Common myeloid progenitor, CD34-positive (primary cell): ENCODE measurements at regions not wholly inside any gene's neighbourhood (a gene's known extent, or its start where the extent isn't known, plus 50 kb on each side); places are given as distances from the start of the nearest gene placed in this dataset.
A peak's percentile ranks its signal among the peaks of the same experiment; 100 is the strongest.

Experiments used
- CTCF ChIA-PET: fragments of 350-600 bp; sonication (Branson Sonifier 250); formaldehyde crosslinking; loops from one replicate; lab custom pipeline; 2021; ENCODE audit warnings: antibody characterized with exemption; lab: Charles Lee
- POLR2A ChIA-PET: fragments of 350-600 bp; sonication (Branson Sonifier 250); formaldehyde crosslinking; loops from one replicate; lab custom pipeline; 2021; ENCODE audit warnings: antibody characterized with exemption; lab: Charles Lee
- DNase-seq, 3 donors: peaks; one replicate each; pipeline versions ENCODE4 v3.0.0 to v3.0.0-alpha.2; 2013
- H3K27ac ChIP-seq, 2 experiments: 1 replicate in 1 of 2; 2 replicates in 1 of 2; pipeline ENCODE4 v1.7.0; 2013; ENCODE audit warnings: inconsistent platforms in 2 of 2, low read length in 2 of 2, mild to moderate bottlenecking in 2 of 2, low read depth in 1 of 2, moderate library complexity in 1 of 2; ENCODE audit not compliant: severe bottlenecking in 2 of 2, insufficient read depth in 1 of 2, poor library complexity in 1 of 2
- H3K27me3 ChIP-seq, 5 experiments: replicated peaks in 2 of 5; 1 replicate in 3 of 5; 2 replicates in 2 of 5; pipeline versions ENCODE4 v1.6.1 to v1.7.0; 2013; ENCODE audit warnings: low read length in 4 of 5, mild to moderate bottlenecking in 2 of 5, moderate library complexity in 2 of 5, inconsistent platforms in 1 of 5; ENCODE audit not compliant: insufficient read depth in 5 of 5, control insufficient read depth in 4 of 5
- H3K36me3 ChIP-seq, 4 experiments: 1 replicate in 2 of 4; 2 replicates in 2 of 4; pipeline versions ENCODE4 v1.6.1 to v1.7.0; 2013; ENCODE audit warnings: low read length in 3 of 4, control low read depth in 1 of 4, mild to moderate bottlenecking in 1 of 4; ENCODE audit not compliant: control insufficient read depth in 4 of 4, insufficient read depth in 4 of 4
- H3K4me1 ChIP-seq, 4 experiments: 1 replicate in 3 of 4; 2 replicates in 1 of 4; pipeline versions ENCODE4 v1.6.1 to v1.7.1; 2013; ENCODE audit warnings: low read length in 3 of 4, mild to moderate bottlenecking in 3 of 4, control low read depth in 1 of 4, inconsistent platforms in 1 of 4, moderate library complexity in 1 of 4; ENCODE audit not compliant: control insufficient read depth in 4 of 4, insufficient read depth in 4 of 4; ENCODE audit errors: control extremely low read depth in 1 of 4
- H3K4me3 ChIP-seq, 7 experiments: 1 replicate in 4 of 7; 2 replicates in 3 of 7; pipeline versions ENCODE4 v1.5.1 to v1.7.0; 2013; ENCODE audit warnings: mild to moderate bottlenecking in 7 of 7, low read length in 6 of 7, moderate library complexity in 6 of 7, inconsistent platforms in 2 of 7, low read depth in 2 of 7, control low read depth in 1 of 7; ENCODE audit not compliant: insufficient read depth in 4 of 7, control insufficient read depth in 1 of 7; ENCODE audit errors: extremely low read depth in 1 of 7
- H3K9me3 ChIP-seq, 5 experiments: 1 replicate in 4 of 5; 2 replicates in 1 of 5; pipeline versions ENCODE4 v1.6.1 to v1.7.1; 2013; ENCODE audit warnings: low read length in 4 of 5, mild to moderate bottlenecking in 2 of 5, inconsistent platforms in 1 of 5, low read depth in 1 of 5, moderate library complexity in 1 of 5; ENCODE audit not compliant: control insufficient read depth in 4 of 5, insufficient read depth in 2 of 5; ENCODE audit errors: control extremely low read depth in 1 of 5
- WGBS: methylation state at CpG from one replicate; pipeline ENCODE4 v1.1.5; 2013; ENCODE audit not compliant: insufficient coverage; 5-methylcytosine and 5-hydroxymethylcytosine counted together

DNA sequence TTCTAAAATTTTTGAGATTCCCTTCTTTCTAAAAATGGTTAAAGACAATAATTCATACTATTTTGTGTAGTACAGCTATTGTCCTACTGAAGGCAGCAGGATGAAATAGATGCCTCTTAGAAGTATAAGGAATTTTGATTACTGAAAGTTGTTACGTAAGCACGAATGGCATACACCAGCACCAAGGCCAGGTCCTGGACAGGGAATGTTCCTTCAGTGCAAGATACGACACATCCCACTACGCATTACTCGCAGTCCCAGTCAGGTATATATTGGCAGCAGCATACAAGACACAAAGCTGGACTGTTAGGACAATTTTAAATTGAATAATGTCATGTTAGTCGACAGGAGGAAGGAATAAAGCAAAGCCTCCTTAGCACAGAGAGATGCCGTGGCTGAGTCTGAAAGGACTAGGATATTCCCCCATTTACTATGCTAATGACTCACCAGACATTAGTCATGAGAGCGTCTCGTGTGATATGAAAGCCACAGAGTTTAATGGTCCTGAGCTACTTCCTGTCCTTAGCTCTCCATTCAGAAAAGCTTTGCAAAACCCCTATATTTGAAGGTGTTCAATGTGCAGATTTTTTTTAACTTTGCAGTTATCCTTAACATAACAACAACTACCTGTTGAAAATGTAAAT lies 504.3 kb downstream of the FAM133A start:
- no peak for DNase-seq
- no peaks in the 10 kb centered on the region for H3K36me3 ChIP-seq
- peaks cover 0 to 1% (median 0%) of the 10 kb centered on the region in 5 experiments for H3K9me3 ChIP-seq
- CTCF ChIA-PET, result no interaction called here
- no peak overlapping the region for H3K4me3 ChIP-seq
- POLR2A ChIA-PET, result no interaction called here
- H3K4me1 ChIP-seq, result no peaks in the 10 kb centered on the region
- no peaks in the 10 kb centered on the region for H3K27me3 ChIP-seq
- H3K27ac ChIP-seq, result no peak overlapping the region
- WGBS, result 79% methylated on average over 7 of the region's 9 CpGs

DNA sequence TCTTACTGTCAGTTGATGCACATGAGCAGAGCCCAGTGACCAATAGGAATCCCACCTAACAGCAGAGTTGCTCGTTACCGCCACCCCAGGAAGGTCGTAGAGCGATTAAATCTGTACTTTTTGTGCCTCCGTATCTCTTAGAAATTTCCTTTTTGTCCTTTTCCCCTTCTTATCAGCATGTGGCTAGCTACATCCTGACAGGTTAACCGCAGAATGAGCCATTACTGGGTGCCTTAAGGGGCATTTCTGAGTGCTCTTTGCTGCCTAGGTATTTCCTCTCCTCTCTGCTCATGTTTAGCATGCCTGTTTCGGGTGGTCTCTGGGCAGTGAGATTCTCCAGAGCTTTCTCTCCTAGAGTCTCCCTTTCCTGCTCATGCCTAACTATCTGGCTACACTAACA lies 530.5 kb downstream of the FAM133A start:
- Histone ChIP-seq H3K4me3 (no peak overlapping the region), H3K36me3 (no peaks in the 10 kb centered on the region), H3K27ac (no peak overlapping the region), H3K27me3 (peaks cover 0 to 8% (median 0%) of the 10 kb centered on the region in 5 experiments), H3K4me1 (peaks cover 0 to 3% (median 0%) of the 10 kb centered on the region in 4 experiments), H3K9me3 (no peaks in the 10 kb centered on the region)
- DNase-seq, result peak in 2 of 3 donors; percentile 0 to 1
- POLR2A ChIA-PET, result no interaction called here
- 50% methylated on average over 6 of the region's 7 CpGs for WGBS
- CTCF ChIA-PET, result no interaction called here

DNA sequence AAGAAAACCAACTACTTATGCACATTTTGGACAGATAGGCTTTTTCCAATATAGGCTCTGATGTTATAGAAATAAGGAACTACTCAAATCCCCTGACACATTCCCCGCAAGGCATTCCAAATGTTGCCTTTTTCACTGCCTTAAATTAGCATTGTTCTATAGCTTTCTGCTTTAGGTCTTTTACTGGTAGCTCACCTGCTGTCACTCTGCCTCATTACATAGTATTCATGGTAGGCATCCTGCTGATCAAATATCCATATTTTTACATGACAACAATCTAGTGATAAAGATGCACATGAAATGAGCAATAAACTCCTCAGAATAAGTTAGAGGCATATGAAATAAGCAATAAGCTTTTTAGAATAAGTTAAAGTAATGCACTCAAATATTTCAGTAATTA lies 542.7 kb downstream of the FAM133A start:
- POLR2A ChIA-PET, result no interaction called here
- no peak for DNase-seq
- H3K9me3 ChIP-seq, result no peaks in the 10 kb centered on the region

DNA sequence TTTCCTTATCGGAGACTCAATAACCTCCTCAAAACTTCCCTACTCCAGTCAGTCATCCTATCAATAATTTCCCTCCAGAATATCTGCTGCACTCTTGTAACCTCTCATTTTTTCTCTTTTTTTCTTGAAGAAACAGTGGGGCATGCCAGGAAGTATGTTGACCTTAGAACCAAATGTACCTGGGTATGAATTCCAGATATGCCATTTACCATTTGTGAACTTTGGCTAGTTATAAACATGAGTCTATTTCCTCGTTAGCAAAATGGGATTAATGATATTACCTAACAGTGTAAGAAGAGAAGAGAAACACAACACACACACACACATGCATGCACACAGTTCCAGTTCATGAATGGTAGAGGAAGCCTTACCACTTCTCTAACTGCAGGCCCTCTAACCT lies 578.2 kb downstream of the FAM133A start:
- H3K27ac ChIP-seq, result no peak overlapping the region
- H3K36me3 ChIP-seq, result no peaks in the 10 kb centered on the region
- no peak for DNase-seq
- POLR2A ChIA-PET, result no interaction called here
- WGBS, result 100% methylated on average over 1 of the region's 2 CpGs
- CTCF ChIA-PET, result no interaction called here
- no peaks in the 10 kb centered on the region for H3K27me3 ChIP-seq
- no peak overlapping the region for H3K4me3 ChIP-seq
- no peaks in the 10 kb centered on the region for H3K4me1 ChIP-seq
- peaks cover 0 to 2% (median 0%) of the 10 kb centered on the region in 5 experiments for H3K9me3 ChIP-seq

More for the DNA sequence above, 542.7 kb downstream of the FAM133A start:
- WGBS, result 50% methylated on average over 1 of the region's 1 CpG
- Histone ChIP-seq H3K27ac (no peak overlapping the region), H3K4me1 (no peaks in the 10 kb centered on the region), H3K4me3 (no peak overlapping the region), H3K36me3 (no peaks in the 10 kb centered on the region), H3K27me3 (no peaks in the 10 kb centered on the region)
- CTCF ChIA-PET, result no interaction called here

DNA sequence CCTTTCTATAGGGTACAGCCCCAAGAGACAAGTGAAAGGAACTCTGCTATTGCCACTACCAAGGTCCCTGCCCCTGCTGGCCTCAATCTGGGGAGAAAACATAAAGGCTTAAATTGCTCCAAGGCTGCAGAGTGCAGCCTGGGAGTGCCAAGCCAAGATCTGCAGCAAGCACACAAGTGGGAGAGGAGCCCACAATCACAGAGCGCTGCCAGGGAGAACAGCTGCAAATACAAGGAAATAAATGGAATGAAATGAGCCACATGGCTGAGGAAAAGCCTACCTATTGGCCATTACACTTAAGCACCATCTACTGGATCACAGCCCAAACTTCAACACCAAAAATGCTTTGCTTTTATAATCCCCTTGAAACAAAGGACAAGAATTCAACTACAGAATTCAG lies 582.4 kb downstream of the FAM133A start:
- no peak for DNase-seq
- ChIA-PET CTCF (no interaction called here), POLR2A (no interaction called here)
- 88% methylated on average over 1 of the region's 1 CpG for WGBS
- Histone ChIP-seq H3K9me3 (peaks cover 0 to 2% (median 0%) of the 10 kb centered on the region in 5 experiments), H3K27me3 (no peaks in the 10 kb centered on the region), H3K4me1 (peaks cover 0 to 2% (median 0%) of the 10 kb centered on the region in 4 experiments), H3K36me3 (no peaks in the 10 kb centered on the region), H3K27ac (no peak overlapping the region), H3K4me3 (no peak overlapping the region)

DNA sequence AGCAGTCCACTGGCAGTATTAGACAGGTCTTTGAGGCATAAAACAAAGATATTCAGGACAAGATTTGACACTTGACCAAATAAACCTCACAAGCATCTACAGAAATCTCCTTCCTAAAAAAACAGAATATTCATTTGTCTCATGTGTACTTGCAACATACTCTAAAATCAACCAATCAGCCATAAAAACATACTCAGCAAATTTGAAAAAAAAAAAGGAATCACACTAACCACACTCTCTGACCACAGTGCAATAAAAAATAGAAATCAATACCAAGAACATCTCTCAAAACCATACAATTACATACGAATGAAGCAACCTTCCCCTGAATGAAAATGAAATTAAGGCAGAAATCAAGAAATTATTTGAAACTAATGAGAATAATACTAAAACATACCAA lies 591.3 kb downstream of the FAM133A start:
- Histone ChIP-seq H3K27me3 (no peaks in the 10 kb centered on the region), H3K27ac (no peak overlapping the region), H3K4me1 (no peaks in the 10 kb centered on the region), H3K4me3 (no peak overlapping the region), H3K9me3 (no peaks in the 10 kb centered on the region), H3K36me3 (no peaks in the 10 kb centered on the region)
- DNase-seq, result no peak
- ChIA-PET CTCF (no interaction called here), POLR2A (no interaction called here)
- no CpG with 5 or more reads among the region's 1 CpG for WGBS

DNA sequence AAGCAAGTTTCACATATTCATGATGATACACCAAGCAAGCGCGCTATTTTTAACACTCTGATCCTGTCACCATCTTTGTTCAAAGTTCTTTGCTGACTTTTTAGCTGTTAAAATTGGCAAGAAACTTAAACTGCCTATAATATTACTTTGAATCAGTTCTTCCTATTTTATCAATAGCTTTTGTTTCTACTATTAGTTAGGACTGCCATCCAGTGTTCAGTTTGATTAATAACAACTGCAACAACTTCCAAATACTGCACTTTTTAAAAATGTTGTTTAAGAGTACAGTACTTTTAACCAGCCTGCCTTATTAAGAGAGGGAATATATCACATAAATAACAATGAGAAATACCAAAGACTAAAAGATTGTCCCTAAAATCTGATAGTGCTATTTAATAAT lies 614.3 kb downstream of the FAM133A start:
- Histone ChIP-seq H3K4me3 (no peak overlapping the region), H3K36me3 (no peaks in the 10 kb centered on the region), H3K27ac (no peak overlapping the region), H3K9me3 (no peaks in the 10 kb centered on the region), H3K27me3 (no peaks in the 10 kb centered on the region), H3K4me1 (no peaks in the 10 kb centered on the region)
- DNase-seq, result no peak
- ChIA-PET CTCF (no interaction called here), POLR2A (no interaction called here)
- WGBS, result 61% methylated on average over 2 of the region's 2 CpGs
